Left cardiac atrium (tissue), 4 donors: ENCODE measurements at regions not wholly inside any gene's neighbourhood (a gene's known extent, or its start where the extent isn't known, plus 50 kb on each side); places are given as distances from the start of the nearest gene placed in this dataset.
A peak's percentile ranks its signal among the peaks of the same experiment; 100 is the strongest.

Experiments used
- ATAC-seq, 2 donors: fragments of 200-7000 bp; cut with Tn5 transposase; one replicate each; pipeline ENCODE4 v1.9.1; 2020; ENCODE audit warnings: mild to moderate bottlenecking in 2 of 2, moderate library complexity in 2 of 2
- DNase-seq: peaks from one replicate; pipeline ENCODE4 v3.0.0-alpha.2; 2020
- intact Hi-C, 2 donors: fragments of 100-400 bp; cut with DNase I; formaldehyde crosslinking; loops; one replicate each; pipeline versions ENCODE4 v1.14.1 to v1.15.1; 2022 to 2023
- donor health status: DM: no; HTN: yes; CAD: no.
- donor health status: DM: no; HTN: yes; CAD: no; lungs with severe emphysema.
- donor health status: DM: yes; HTN: yes; CAD: no.
- donor health status: Dilated cardiomyopathy.

GRCh38 chr7:15784694-15785030 lies 98.2 kb upstream of the MEOX2 start:
- intact Hi-C loops: no loop called here
- DNase-seq (no peak), ATAC-seq (no peak)

- no peak for DNase-seq
- peak; percentile 48 to 53 for ATAC-seq
- intact Hi-C loops: no loop called here
These were observed 97.7 kb upstream of the MEOX2 start for GRCh38 chr7:15783987-15784693.

- ATAC-seq (no peak), DNase-seq (no peak)
- intact Hi-C loops: no loop called here
These were observed 96.2 kb upstream of the MEOX2 start for GRCh38 chr7:15782656-15783055.

GRCh38 chr7:15781944-15782343 lies 95.5 kb upstream of the MEOX2 start:
- intact Hi-C loops: no loop called here
- no peak for DNase-seq
- no peak for ATAC-seq

- no peak for DNase-seq
- ATAC-seq: peak in 1 of 2 donors; percentile 54
- intact Hi-C loops: no loop called here
These were observed 93.8 kb upstream of the MEOX2 start for GRCh38 chr7:15780271-15780670.

- no peak for DNase-seq
- no peak for ATAC-seq
- intact Hi-C loops: no loop called here
These were observed 91.7 kb upstream of the MEOX2 start for GRCh38 chr7:15778191-15778590.

- ATAC-seq: peak; percentile 40 to 75
- peak; percentile 25 for DNase-seq
- intact Hi-C loops: no loop called here
These were observed 79.3 kb upstream of the MEOX2 start for GRCh38 chr7:15765753-15766152.

GRCh38 chr7:15764851-15765382 lies 78.4 kb upstream of the MEOX2 start:
- ATAC-seq: peak; percentile 58 to 70
- DNase-seq: no peak
- intact Hi-C loops: no loop called here

GRCh38 chr7:15764010-15764409 lies 77.5 kb upstream of the MEOX2 start:
- ATAC-seq: no peak
- intact Hi-C loops: no loop called here
- no peak for DNase-seq

GRCh38 chr7:15757041-15758000 lies 70.8 kb upstream of the MEOX2 start:
- DNase-seq: no peak
- intact Hi-C loops: no loop called here

GRCh38 chr7:15755061-15755460 lies 68.6 kb upstream of the MEOX2 start:
- ATAC-seq: no peak
- intact Hi-C loops: no loop called here
- DNase-seq: no peak

More at GRCh38 chr7:15757041-15758000, 70.8 kb upstream of the MEOX2 start:
- ATAC-seq: no peak

- ATAC-seq (peak in 1 of 2 donors; percentile 58), DNase-seq (no peak)
- intact Hi-C loops: no loop called here
These were observed 67.5 kb upstream of the MEOX2 start for GRCh38 chr7:15753887-15754579.

GRCh38 chr7:15752377-15752776 lies 65.9 kb upstream of the MEOX2 start:
- no peak for DNase-seq
- no peak for ATAC-seq

GRCh38 chr7:15751191-15751701 lies 64.8 kb upstream of the MEOX2 start:
- ATAC-seq (peak; percentile 75 to 77), DNase-seq (no peak)
- intact Hi-C loops: no loop called here

More at GRCh38 chr7:15752377-15752776, 65.9 kb upstream of the MEOX2 start:
- intact Hi-C loops: no loop called here

GRCh38 chr7:15750727-15751126 lies 64.2 kb upstream of the MEOX2 start:
- DNase-seq (no peak), ATAC-seq (no peak)
- intact Hi-C loops: no loop called here

- intact Hi-C loops: no loop called here
- DNase-seq (no peak), ATAC-seq (no peak)
These were observed 63.1 kb upstream of the MEOX2 start for GRCh38 chr7:15749631-15750030.

GRCh38 chr7:15747712-15748111 lies 61.2 kb upstream of the MEOX2 start:
- ATAC-seq: no peak
- intact Hi-C loops: no loop called here
- no peak for DNase-seq

GRCh38 chr7:15747301-15747700 lies 60.8 kb upstream of the MEOX2 start:
- intact Hi-C loops: no loop called here
- peak; percentile 22 for DNase-seq
- ATAC-seq: peak; percentile 77 to 93

GRCh38 chr7:15743926-15744480 lies 57.5 kb upstream of the MEOX2 start:
- DNase-seq (no peak), ATAC-seq (no peak)
- intact Hi-C loops: no loop called here
